GM21381 (cell line): ENCODE measurements at regions not wholly inside any gene's neighbourhood (a gene's known extent, or its start where the extent isn't known, plus 50 kb on each side); places are given as distances from the start of the nearest gene placed in this dataset.

Experiments used
- ATAC-seq: cut with Tn5 transposase; IDR thresholded peaks from one replicate; pipeline ENCODE4 v1.9.1; 2021; ENCODE audit warnings: mild to moderate bottlenecking, moderate library complexity; ENCODE audit not compliant: unreplicated experiment

GRCh38 chr2:212712991-212713390 lies 174.4 kb upstream of the ERBB4 start:
- ATAC-seq, result no peak

- ATAC-seq, result no peak
Observed at GRCh38 chr2:212712466-212712865, 173.9 kb upstream of the ERBB4 start.

GRCh38 chr2:212711856-212712255 lies 173.3 kb upstream of the ERBB4 start:
- no peak for ATAC-seq

- no peak for ATAC-seq
Observed at GRCh38 chr2:212709280-212709679, 170.7 kb upstream of the ERBB4 start.

GRCh38 chr2:212708355-212708754 lies 169.8 kb upstream of the ERBB4 start:
- no peak for ATAC-seq

- no peak for ATAC-seq
Observed at GRCh38 chr2:212695426-212695825, 156.8 kb upstream of the ERBB4 start.

GRCh38 chr2:212694398-212694797 lies 155.8 kb upstream of the ERBB4 start:
- no peak for ATAC-seq

- ATAC-seq, result no peak
Observed at GRCh38 chr2:212692466-212692865, 153.9 kb upstream of the ERBB4 start.

- peak; percentile 68 for ATAC-seq
Observed at GRCh38 chr2:212686285-212686895, 147.8 kb upstream of the ERBB4 start.

GRCh38 chr2:212683346-212684097 lies 144.9 kb upstream of the ERBB4 start:
- no peak for ATAC-seq

- no peak for ATAC-seq
Observed at GRCh38 chr2:212682937-212683336, 144.3 kb upstream of the ERBB4 start.

GRCh38 chr2:212677466-212677865 lies 138.9 kb upstream of the ERBB4 start:
- no peak for ATAC-seq

GRCh38 chr2:212672186-212672585 lies 133.6 kb upstream of the ERBB4 start:
- no peak for ATAC-seq

GRCh38 chr2:212669761-212670160 lies 131.2 kb upstream of the ERBB4 start:
- no peak for ATAC-seq

GRCh38 chr2:212667751-212668316 lies 129.2 kb upstream of the ERBB4 start:
- no peak for ATAC-seq

- no peak for ATAC-seq
Observed at GRCh38 chr2:212665948-212666347, 127.3 kb upstream of the ERBB4 start.

GRCh38 chr2:212659441-212659840 lies 120.8 kb upstream of the ERBB4 start:
- no peak for ATAC-seq

- no peak for ATAC-seq
Observed at GRCh38 chr2:212649646-212650045, 111.0 kb upstream of the ERBB4 start.

GRCh38 chr2:212646698-212647366 lies 108.2 kb upstream of the ERBB4 start:
- no peak for ATAC-seq

GRCh38 chr2:212644195-212644837 lies 105.7 kb upstream of the ERBB4 start:
- no peak for ATAC-seq

- ATAC-seq, result no peak
Observed at GRCh38 chr2:212640428-212640827, 101.8 kb upstream of the ERBB4 start.
